NB4 (cell line): ENCODE measurements at regions not wholly inside any gene's neighbourhood (a gene's known extent, or its start where the extent isn't known, plus 50 kb on each side); places are given as distances from the start of the nearest gene placed in this dataset.

Experiments
- CTCF ChIP-seq: IDR thresholded peaks from one replicate; pipeline ENCODE4 v1.5.1; 2012; ENCODE audit warnings: low read depth, low read length
- MAX ChIP-seq: IDR thresholded peaks from 2 replicates; pipeline ENCODE4 v1.6.1; 2011; ENCODE audit warnings: low read depth, low read length
- MYC ChIP-seq: IDR thresholded peaks from 2 replicates; pipeline ENCODE4 v1.6.1; 2011; ENCODE audit warnings: low read depth, low read length
- POLR2A ChIP-seq: IDR thresholded peaks from 2 replicates; pipeline ENCODE4 v1.6.1; 2011; ENCODE audit warnings: mild to moderate bottlenecking; ENCODE audit not compliant: insufficient read length; ENCODE audit errors: extremely low read depth

- no peak for TF ChIP-seq POLR2A
- no peak for TF ChIP-seq CTCF
- TF ChIP-seq MYC, result no peak
- no peak for TF ChIP-seq MAX
Measured at GRCh38 chr4:171590716-171591115, 222.5 kb upstream of the GALNTL6 start.
